Hepatocyte (in vitro differentiated cells): ENCODE measurements at regions not wholly inside any gene's neighbourhood (a gene's known extent, or its start where the extent isn't known, plus 50 kb on each side); places are given as distances from the start of the nearest gene placed in this dataset.

ENCODE experiments used
- DNase-seq: peaks from one replicate; pipeline ENCODE4 v3.0.0-alpha.2; 2016; ENCODE audit warnings: low spot score
- H2AFZ ChIP-seq: fragments of 200-600 bp; sonication (generic); 2 replicates; pipeline ENCODE4 v1.6.0; 2016; ENCODE audit warnings: antibody characterized with exemption, mild to moderate bottlenecking
- H3K27ac ChIP-seq: fragments of 200-600 bp; sonication (generic); 2 replicates; pipeline ENCODE4 v1.5.1; 2016; ENCODE audit warnings: mild to moderate bottlenecking
- H3K27me3 ChIP-seq: fragments of 200-600 bp; sonication (generic); 2 replicates; pipeline ENCODE4 v1.6.1; 2016
- H3K36me3 ChIP-seq: fragments of 200-600 bp; sonication (generic); replicated peaks from 2 replicates; pipeline ENCODE4 v1.5.1; 2016; ENCODE audit warnings: low read depth; ENCODE audit not compliant: insufficient read depth
- H3K4me1 ChIP-seq: fragments of 200-600 bp; sonication (generic); 2 replicates; pipeline ENCODE4 v1.5.1; 2016; ENCODE audit warnings: mild to moderate bottlenecking, moderate library complexity; ENCODE audit not compliant: insufficient read depth
- H3K4me2 ChIP-seq: fragments of 200-600 bp; sonication (generic); 2 replicates; pipeline ENCODE4 v1.6.0; 2016
- H3K4me3 ChIP-seq: fragments of 200-600 bp; sonication (generic); 2 replicates; pipeline ENCODE4 v1.5.1; 2016; ENCODE audit warnings: mild to moderate bottlenecking
- H3K79me2 ChIP-seq: fragments of 200-600 bp; sonication (generic); 2 replicates; pipeline ENCODE4 v1.6.0; 2017; ENCODE audit warnings: mild to moderate bottlenecking
- H3K9me2 ChIP-seq: fragments of 200-600 bp; sonication (generic); replicated peaks from 2 replicates; pipeline ENCODE4 v1.6.0; 2017; ENCODE audit warnings: mild to moderate bottlenecking; ENCODE audit not compliant: insufficient read depth
- H3K9me3 ChIP-seq: fragments of 200-600 bp; sonication (generic); 2 replicates; pipeline ENCODE4 v1.5.1; 2016; ENCODE audit warnings: low read depth, mild to moderate bottlenecking
- H4K20me1 ChIP-seq: fragments of 200-600 bp; sonication (generic); 2 replicates; pipeline ENCODE4 v1.6.0; 2016; ENCODE audit warnings: mild to moderate bottlenecking; ENCODE audit not compliant: insufficient read depth, poor library complexity, severe bottlenecking
- EZH2 ChIP-seq: fragments of 200-600 bp; sonication (generic); IDR thresholded peaks from 2 replicates; pipeline ENCODE4 v1.6.1; 2016; ENCODE audit warnings: antibody characterized with exemption, mild to moderate bottlenecking, borderline replicate concordance
- EZH2phosphoT487 ChIP-seq: fragments of 200-600 bp; sonication (generic); IDR thresholded peaks from one replicate; pipeline ENCODE4 v1.6.1; 2018; ENCODE audit warnings: antibody characterized with exemption, mild to moderate bottlenecking, low read depth, moderate library complexity; ENCODE audit not compliant: unreplicated experiment, severe bottlenecking
- WGBS: methylation state at CpG from one replicate; pipeline ENCODE4 v1.1.6; 2016; ENCODE audit warnings: low lambda C conversion rate; ENCODE audit errors: missing lambda C conversion rate; 5-methylcytosine and 5-hydroxymethylcytosine counted together
- TF ChIP-seq, protein P1 (sequence below): fragments of 200-600 bp; sonication (generic); IDR thresholded peaks from 2 replicates; pipeline ENCODE4 v1.5.1; 2016; ENCODE audit warnings: antibody characterized with exemption, mild to moderate bottlenecking; ENCODE audit not compliant: poor library complexity

- Histone ChIP-seq H3K27ac (no peak overlapping the region), H3K27me3 (no peaks in the 10 kb centered on the region), H3K9me2 (no peaks in the 10 kb centered on the region), H2AFZ (no peak overlapping the region), H3K4me1 (peaks cover 12% of the 10 kb centered on the region), H3K4me2 (no peak overlapping the region), H3K4me3 (no peak overlapping the region), H3K9me3 (no peaks in the 10 kb centered on the region), H3K36me3 (no peaks in the 10 kb centered on the region), H4K20me1 (no peaks in the 10 kb centered on the region), H3K79me2 (no peaks in the 10 kb centered on the region)
- DNase-seq = no peak
- TF ChIP-seq, protein P1, sequence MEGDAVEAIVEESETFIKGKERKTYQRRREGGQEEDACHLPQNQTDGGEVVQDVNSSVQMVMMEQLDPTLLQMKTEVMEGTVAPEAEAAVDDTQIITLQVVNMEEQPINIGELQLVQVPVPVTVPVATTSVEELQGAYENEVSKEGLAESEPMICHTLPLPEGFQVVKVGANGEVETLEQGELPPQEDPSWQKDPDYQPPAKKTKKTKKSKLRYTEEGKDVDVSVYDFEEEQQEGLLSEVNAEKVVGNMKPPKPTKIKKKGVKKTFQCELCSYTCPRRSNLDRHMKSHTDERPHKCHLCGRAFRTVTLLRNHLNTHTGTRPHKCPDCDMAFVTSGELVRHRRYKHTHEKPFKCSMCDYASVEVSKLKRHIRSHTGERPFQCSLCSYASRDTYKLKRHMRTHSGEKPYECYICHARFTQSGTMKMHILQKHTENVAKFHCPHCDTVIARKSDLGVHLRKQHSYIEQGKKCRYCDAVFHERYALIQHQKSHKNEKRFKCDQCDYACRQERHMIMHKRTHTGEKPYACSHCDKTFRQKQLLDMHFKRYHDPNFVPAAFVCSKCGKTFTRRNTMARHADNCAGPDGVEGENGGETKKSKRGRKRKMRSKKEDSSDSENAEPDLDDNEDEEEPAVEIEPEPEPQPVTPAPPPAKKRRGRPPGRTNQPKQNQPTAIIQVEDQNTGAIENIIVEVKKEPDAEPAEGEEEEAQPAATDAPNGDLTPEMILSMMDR = no peak
- TF ChIP-seq EZH2phosphoT487 (no peak), EZH2 (no peak)
Measured at GRCh38 chr2:172677363-172677762, 58.3 kb upstream of the RAPGEF4 start.

DNA sequence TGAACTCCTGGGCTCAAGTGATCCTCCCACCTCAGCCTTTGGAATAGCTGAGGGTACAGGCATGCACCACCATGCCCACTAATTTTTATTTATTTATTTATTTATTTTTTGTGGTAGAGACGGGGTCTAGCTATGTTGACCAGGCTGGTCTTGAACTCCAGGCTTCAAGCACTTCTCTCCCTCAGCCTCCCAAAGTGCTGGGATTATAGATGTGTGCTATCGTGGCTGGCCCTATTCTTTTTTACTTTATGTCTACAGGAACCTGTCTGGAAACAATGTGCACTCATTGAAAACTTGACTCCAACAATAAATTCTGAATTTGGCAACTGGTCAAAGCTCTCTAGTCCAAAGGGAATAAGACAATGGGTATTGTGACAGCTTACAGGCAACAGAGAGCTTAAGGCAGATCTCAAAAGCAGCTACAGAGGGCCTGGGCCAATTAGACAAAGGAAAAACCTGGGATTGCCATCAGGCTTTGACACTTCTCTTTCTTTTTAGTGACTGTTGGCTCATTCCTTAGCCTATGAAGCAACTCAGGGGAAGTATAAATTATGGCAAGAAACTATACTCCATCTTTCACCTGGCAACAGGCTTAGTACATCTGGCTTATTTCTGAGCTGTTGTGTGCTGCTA is 55.1 kb upstream of the RAPGEF4 start:
- no peak overlapping the region for H3K27ac ChIP-seq
- no peak for DNase-seq
- WGBS = 91% methylated on average over 2 of the region's 2 CpGs

DNA sequence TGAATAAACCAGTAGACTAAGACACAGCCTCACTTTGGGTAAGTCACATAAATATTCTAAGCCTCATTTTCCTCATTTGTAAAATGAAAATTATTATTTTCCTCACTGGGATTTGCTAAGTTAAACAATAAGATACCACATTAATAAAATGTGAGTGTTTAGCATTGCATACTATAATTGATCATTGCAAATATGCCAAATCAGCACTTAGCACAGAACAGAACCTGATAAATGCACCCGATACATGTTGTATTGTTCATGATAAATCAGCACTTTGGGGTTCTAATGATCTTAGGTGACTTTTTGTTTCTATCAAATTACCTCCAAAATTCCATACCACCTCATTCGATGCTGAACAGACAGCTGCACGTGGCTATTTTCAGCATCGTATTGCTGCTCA is 50.2 kb upstream of the RAPGEF4 start:
- no peak for TF ChIP-seq EZH2phosphoT487
- TF ChIP-seq, protein P1 = no peak
- no peak for TF ChIP-seq EZH2
- Histone ChIP-seq H3K9me3 (no peaks in the 10 kb centered on the region), H3K4me3 (no peak overlapping the region), H3K4me2 (no peak overlapping the region), H3K4me1 (no peaks in the 10 kb centered on the region), H2AFZ (no peak overlapping the region), H3K9me2 (no peaks in the 10 kb centered on the region), H3K27me3 (no peaks in the 10 kb centered on the region), H3K36me3 (no peaks in the 10 kb centered on the region), H3K27ac (no peak overlapping the region), H3K79me2 (no peaks in the 10 kb centered on the region), H4K20me1 (no peaks in the 10 kb centered on the region)
- no peak for DNase-seq
- 97% methylated on average over 4 of the region's 4 CpGs for WGBS

More for the DNA sequence above, 55.1 kb upstream of the RAPGEF4 start:
- Histone ChIP-seq H3K4me3 (no peak overlapping the region), H3K4me1 (no peaks in the 10 kb centered on the region), H3K27me3 (no peaks in the 10 kb centered on the region), H4K20me1 (no peaks in the 10 kb centered on the region), H3K4me2 (no peak overlapping the region), H2AFZ (no peak overlapping the region), H3K9me3 (no peaks in the 10 kb centered on the region), H3K79me2 (no peaks in the 10 kb centered on the region), H3K36me3 (no peaks in the 10 kb centered on the region), H3K9me2 (no peaks in the 10 kb centered on the region)
- TF ChIP-seq EZH2phosphoT487 = no peak
- TF ChIP-seq, protein P1 = no peak
- TF ChIP-seq EZH2 = no peak
